RWPE1 (cell line): ENCODE measurements at regions not wholly inside any gene's neighbourhood (a gene's known extent, or its start where the extent isn't known, plus 50 kb on each side); places are given as distances from the start of the nearest gene placed in this dataset.

Experiments used
- CTCF ChIA-PET: fragments of 350-600 bp; sonication (Branson Sonifier 250); formaldehyde crosslinking; extraction: SDS; loops from one replicate; lab custom pipeline; 2021; lab: Yijun Ruan, JAX
- POLR2A ChIA-PET: fragments of 400-600 bp; formaldehyde crosslinking; extraction: SDS; loops from one replicate; lab custom pipeline; 2020; ENCODE audit warnings: antibody characterized with exemption; ENCODE audit not compliant: low non-redundant PET; lab: Yijun Ruan, JAX
- DNase-seq: peaks from one replicate; pipeline ENCODE4 v3.0.0; 2012; ENCODE audit warnings: low spot score
- H3K27ac ChIP-seq: fragments of 450-650 bp; 2 replicates; pipeline ENCODE4 v1.5.1; 2017
- CTCF ChIP-seq: fragments of 450-650 bp; conservative IDR thresholded peaks from 2 replicates; pipeline ENCODE4 v1.5.1; 2017; ENCODE audit warnings: low read depth, mild to moderate bottlenecking

GRCh38 chr6:17027441-17027840, 74.4 kb upstream of the STMND1 start:
- no peak for DNase-seq
- H3K27ac ChIP-seq: no peak overlapping the region
- CTCF ChIA-PET: no interaction called here
- POLR2A ChIA-PET: no interaction called here
- no peak for TF ChIP-seq CTCF

GRCh38 chr6:17022604-17023003, 79.2 kb upstream of the STMND1 start:
- ChIA-PET POLR2A (no interaction called here), CTCF (no interaction called here)
- TF ChIP-seq CTCF: no peak
- no peak for DNase-seq
- H3K27ac ChIP-seq: no peak overlapping the region

- H3K27ac ChIP-seq: no peak overlapping the region
- no peak for DNase-seq
- no peak for TF ChIP-seq CTCF
- ChIA-PET POLR2A (no interaction called here), CTCF (no interaction called here)
Measured at GRCh38 chr6:17021539-17021889, 80.3 kb upstream of the STMND1 start.

- H3K27ac ChIP-seq: no peak overlapping the region
- ChIA-PET CTCF (no interaction called here), POLR2A (no interaction called here)
- TF ChIP-seq CTCF: no peak
- no peak for DNase-seq
Measured at GRCh38 chr6:17020889-17021538, 80.8 kb upstream of the STMND1 start.

GRCh38 chr6:17018425-17018824, 83.4 kb upstream of the STMND1 start:
- no peak for DNase-seq
- H3K27ac ChIP-seq: no peak overlapping the region
- CTCF ChIA-PET: no interaction called here
- POLR2A ChIA-PET: no interaction called here
- TF ChIP-seq CTCF: no peak

- TF ChIP-seq CTCF: no peak
- DNase-seq: no peak
- POLR2A ChIA-PET: no interaction called here
- H3K27ac ChIP-seq: no peak overlapping the region
- CTCF ChIA-PET: no interaction called here
Measured at GRCh38 chr6:17017416-17017815, 84.4 kb upstream of the STMND1 start.
